GM23338 (cell line): ENCODE measurements at regions not wholly inside any gene's neighbourhood (a gene's known extent, or its start where the extent isn't known, plus 50 kb on each side); places are given as distances from the start of the nearest gene placed in this dataset.
"Not testable (repeated sequence)": the region's sequence is repeated elsewhere in the genome, so short reads cannot be mapped to it uniquely, and the experiment has no call there.

Source experiments
- ATAC-seq: fragments of 200-7000 bp; cut with Tn5 transposase; 3 replicates; pipeline ENCODE4 v1.9.1; 2020
- DNase-seq: peaks from one replicate; pipeline ENCODE4 v3.0.0-alpha.2; 2015; ENCODE audit warnings: low spot score
- H2AFZ ChIP-seq: fragments of 200-600 bp; sonication (generic); 2 replicates; pipeline ENCODE4 v1.8.0; 2016; ENCODE audit warnings: antibody characterized with exemption, mild to moderate bottlenecking, moderate library complexity
- H3F3A ChIP-seq: fragments of 200-600 bp; sonication (generic); replicated peaks from 2 replicates; pipeline ENCODE4 v1.8.0; 2017; ENCODE audit warnings: antibody characterized with exemption, mixed run types, low read depth
- H3K27ac ChIP-seq: fragments of 200-600 bp; sonication (generic); 2 replicates; pipeline ENCODE4 v1.6.1; 2016; ENCODE audit warnings: low read depth
- H3K27me3 ChIP-seq: fragments of 200-600 bp; sonication (generic); 2 replicates; pipeline ENCODE4 v1.8.0; 2016; ENCODE audit warnings: mild to moderate bottlenecking, mixed run types, moderate library complexity; ENCODE audit not compliant: insufficient read depth
- H3K36me3 ChIP-seq: fragments of 200-600 bp; sonication (generic); 2 replicates; pipeline ENCODE4 v1.8.0; 2016; ENCODE audit warnings: mild to moderate bottlenecking; ENCODE audit not compliant: insufficient read depth
- H3K4me1 ChIP-seq: fragments of 200-600 bp; sonication (generic); 2 replicates; pipeline ENCODE4 v1.8.0; 2016; ENCODE audit warnings: mild to moderate bottlenecking, moderate library complexity; ENCODE audit not compliant: insufficient read depth
- H3K4me2 ChIP-seq: fragments of 200-600 bp; sonication (generic); 2 replicates; pipeline ENCODE4 v1.7.1; 2017; ENCODE audit warnings: mixed run types
- H3K4me3 ChIP-seq: fragments of 200-600 bp; sonication (generic); 2 replicates; pipeline ENCODE4 v1.6.1; 2016; ENCODE audit warnings: mixed run types
- H3K79me2 ChIP-seq: fragments of 200-600 bp; sonication (generic); replicated peaks from 2 replicates; pipeline ENCODE4 v1.8.0; 2017; ENCODE audit warnings: mild to moderate bottlenecking; ENCODE audit not compliant: insufficient read depth
- H3K9me2 ChIP-seq: fragments of 200-600 bp; sonication (generic); 2 replicates; pipeline ENCODE4 v1.8.0; 2017; ENCODE audit not compliant: insufficient read depth
- H4K20me1 ChIP-seq: fragments of 200-600 bp; sonication (generic); replicated peaks from 2 replicates; pipeline ENCODE4 v1.8.0; 2017; ENCODE audit warnings: mild to moderate bottlenecking; ENCODE audit not compliant: insufficient read depth
- H3K27ac Mint-ChIP-seq: 2 replicates; pipeline ENCODE4 v1.8.0; 2020; ENCODE audit warnings: inconsistent platforms, mild to moderate bottlenecking, moderate library complexity, mixed read lengths
- H3K27me3 Mint-ChIP-seq: 3 replicates; pipeline ENCODE4 v1.8.0; 2022; ENCODE audit warnings: low read depth, mild to moderate bottlenecking, moderate library complexity, mixed read lengths, inconsistent platforms; ENCODE audit not compliant: insufficient read depth, poor library complexity
- H3K36me3 Mint-ChIP-seq: 3 replicates; pipeline ENCODE4 v1.8.0; 2021; ENCODE audit warnings: low read depth, mild to moderate bottlenecking, inconsistent platforms, moderate library complexity, mixed read lengths
- H3K4me1 Mint-ChIP-seq: 3 replicates; pipeline ENCODE4 v1.8.0; 2020; ENCODE audit warnings: mild to moderate bottlenecking, inconsistent platforms, mixed read lengths
- H3K4me3 Mint-ChIP-seq: 3 replicates; pipeline ENCODE4 v1.8.0; 2021; ENCODE audit warnings: moderate library complexity, mild to moderate bottlenecking, inconsistent platforms, mixed read lengths
- H3K9me3 Mint-ChIP-seq: 3 replicates; pipeline ENCODE4 v1.8.0; 2020; ENCODE audit warnings: moderate library complexity, mild to moderate bottlenecking, inconsistent platforms, mixed read lengths
- CTCF ChIP-seq, 2 experiments: fragments of 200-600 bp in 1 of 2; sonication (generic) in 1 of 2; conservative IDR thresholded peaks; 2 replicates each; pipeline versions ENCODE4 v1.5.1 to v1.6.1; 2016 to 2017; ENCODE audit warnings: antibody characterized with exemption in 2 of 2, low read depth in 2 of 2, mild to moderate bottlenecking in 2 of 2, moderate library complexity in 1 of 2

- not testable (repeated sequence) for H3K4me3 ChIP-seq, H3K27me3 Mint-ChIP-seq, H3K4me1 Mint-ChIP-seq, H3K4me2 ChIP-seq, H3K4me1 ChIP-seq, H4K20me1 ChIP-seq, H3F3A ChIP-seq, H3K27me3 ChIP-seq, H3K27ac Mint-ChIP-seq, H2AFZ ChIP-seq, H3K27ac ChIP-seq, H3K4me3 Mint-ChIP-seq, H3K9me2 ChIP-seq, H3K36me3 ChIP-seq, H3K79me2 ChIP-seq, H3K36me3 Mint-ChIP-seq
- peaks cover 41% of the 10 kb centered on the region for H3K9me3 Mint-ChIP-seq
- ATAC-seq (peak; percentile 54), DNase-seq (peak; percentile 4)
- TF ChIP-seq CTCF (conservative IDR thresholded peaks at IDR 0.05; ENCODE audit: low read depth in 2 of 2), result peak in 1 of 2 experiments; percentile 23; a peak in 1 of 4 replicates
Observed at GRCh38 chr2:90027231-90027643, 1335.8 kb downstream of the RPIA start.

- H3K4me3 Mint-ChIP-seq, H3K4me1 ChIP-seq, H3K27me3 ChIP-seq, H3K27me3 Mint-ChIP-seq, H3K4me1 Mint-ChIP-seq, H3K9me2 ChIP-seq, H3K27ac ChIP-seq, ATAC-seq, DNase-seq, H3K79me2 ChIP-seq, H2AFZ ChIP-seq, H3F3A ChIP-seq, H3K4me3 ChIP-seq, H3K27ac Mint-ChIP-seq, H3K36me3 ChIP-seq, H3K36me3 Mint-ChIP-seq, H3K4me2 ChIP-seq, H4K20me1 ChIP-seq: not testable (repeated sequence)
- peaks cover 45% of the 10 kb centered on the region for H3K9me3 Mint-ChIP-seq
Observed at GRCh38 chr2:90028381-90029079, 1337.1 kb downstream of the RPIA start.

- not testable (repeated sequence) for H2AFZ ChIP-seq, ATAC-seq, H3F3A ChIP-seq, DNase-seq, H3K9me2 ChIP-seq, H3K27ac ChIP-seq, H3K4me2 ChIP-seq, H3K27me3 ChIP-seq, H3K27me3 Mint-ChIP-seq, H3K4me1 Mint-ChIP-seq, H3K36me3 Mint-ChIP-seq, H3K79me2 ChIP-seq, H3K27ac Mint-ChIP-seq, H3K4me1 ChIP-seq, H4K20me1 ChIP-seq, H3K4me3 ChIP-seq, H3K36me3 ChIP-seq, H3K4me3 Mint-ChIP-seq
- H3K9me3 Mint-ChIP-seq, result peaks cover 48% of the 10 kb centered on the region
Observed at GRCh38 chr2:90029080-90029428, 1337.6 kb downstream of the RPIA start.

GRCh38 chr2:90032269-90032668, 1340.8 kb downstream of the RPIA start:
- H3K4me3 Mint-ChIP-seq, H3K9me2 ChIP-seq, DNase-seq, H3K4me3 ChIP-seq, H3K79me2 ChIP-seq, H3K27me3 ChIP-seq, H2AFZ ChIP-seq, H3K4me2 ChIP-seq, ATAC-seq, H3K36me3 Mint-ChIP-seq, H3K36me3 ChIP-seq, H3K27ac ChIP-seq, H3K4me1 Mint-ChIP-seq, H3K27ac Mint-ChIP-seq, H3K27me3 Mint-ChIP-seq, H3F3A ChIP-seq, H3K4me1 ChIP-seq, H4K20me1 ChIP-seq: not testable (repeated sequence)
- H3K9me3 Mint-ChIP-seq, result peaks cover 57% of the 10 kb centered on the region
